K562 (cell line): ENCODE measurements at regions not wholly inside any gene's neighbourhood (a gene's known extent, or its start where the extent isn't known, plus 50 kb on each side); places are given as distances from the start of the nearest gene placed in this dataset.

ENCODE experiments used
- ATAC-seq: fragments of 200-7000 bp; cut with Tn5 transposase; 3 replicates; pipeline ENCODE4 v1.9.1; 2020; ENCODE audit warnings: moderate library complexity
- BruUV-seq: library from RNA; stranded (reverse); fragments of 400-500 nt; replicated peaks from 2 replicates; lab custom pipeline; 2021; lab: Mats Ljungman, UMichigan
- CTCF ChIA-PET: fragments of 300-600 bp; formaldehyde crosslinking; extraction: SDS; loops from one replicate; lab custom pipeline; 2021; ENCODE audit warnings: low intra/inter-chr PET ratio; lab: Yijun Ruan, JAX
- POLR2A ChIA-PET: fragments of 300-600, 350-650 bp; sonication (Branson Sonifier 250); formaldehyde crosslinking; extraction: SDS; loops from one replicate; lab custom pipeline; 2021; ENCODE audit warnings: antibody characterized with exemption, inconsistent platforms; lab: Yijun Ruan, JAX
- DNase-seq, 4 experiments: peaks; one replicate each; pipeline versions ENCODE4 v3.0.0 to v3.0.0-alpha.2; 2011 to 2018; ENCODE audit warnings: low spot score in 3 of 4, mixed read lengths in 3 of 4; ENCODE audit errors: extremely low read depth in 1 of 4
- FAIRE-seq: peaks from 2 replicates; lab custom pipeline; 2011; peaks lifted over from hg19 to GRCh38; lab: Jason Lieb, UNC
- H2AFZ ChIP-seq: 2 replicates; pipeline ENCODE4 v1.6.0; 2011; ENCODE audit warnings: low read depth, low read length, control low read depth, inconsistent platforms
- H3K27ac ChIP-seq: fragments of 200-600 bp; 3 replicates; pipeline ENCODE4 v1.8.0; 2011; ENCODE audit warnings: low read depth, mild to moderate bottlenecking, control low read depth, inconsistent platforms, low read length, moderate library complexity, mixed read lengths; ENCODE audit errors: extremely low read depth
- H3K27me3 ChIP-seq, 2 experiments: fragments of 300-600 bp in 1 of 2; 2 replicates in 1 of 2; 3 replicates in 1 of 2; pipeline versions ENCODE4 v1.6.0 to v1.8.0; 2011; ENCODE audit warnings: inconsistent platforms in 2 of 2, low read length in 2 of 2, mild to moderate bottlenecking in 1 of 2, mixed read lengths in 1 of 2, moderate library complexity in 1 of 2; ENCODE audit not compliant: control insufficient read depth in 2 of 2, insufficient read depth in 2 of 2
- H3K36me3 ChIP-seq: fragments of 300-600 bp; 3 replicates; pipeline ENCODE4 v1.8.0; 2011; ENCODE audit warnings: mild to moderate bottlenecking, low read length, inconsistent platforms; ENCODE audit not compliant: control insufficient read depth, insufficient read depth
- H3K4me1 ChIP-seq, 2 experiments: fragments of 200-600 bp in 1 of 2; replicated peaks in 1 of 2; 2 replicates in 1 of 2; 3 replicates in 1 of 2; pipeline versions ENCODE4 v1.5.1 to v1.8.0; 2011; ENCODE audit warnings: inconsistent platforms in 2 of 2, low read length in 2 of 2, mild to moderate bottlenecking in 1 of 2, mixed read lengths in 1 of 2, moderate library complexity in 1 of 2; ENCODE audit not compliant: control insufficient read depth in 2 of 2, insufficient read depth in 2 of 2
- H3K4me2 ChIP-seq: 2 replicates; pipeline ENCODE4 v1.6.1; 2011; ENCODE audit warnings: low read length, control low read depth, inconsistent platforms, mixed read lengths; ENCODE audit not compliant: insufficient read depth
- H3K4me3 ChIP-seq: fragments of 200-600 bp; sonication (generic), shearing (Covaris generic); 2 replicates; pipeline ENCODE4 v1.5.1; 2016; ENCODE audit warnings: control low read depth, inconsistent platforms
- H3K79me2 ChIP-seq: fragments of 200-600 bp; 3 replicates; pipeline ENCODE4 v1.8.0; 2011; ENCODE audit warnings: low read length, inconsistent platforms; ENCODE audit not compliant: control insufficient read depth, insufficient read depth
- H3K9ac ChIP-seq, 2 experiments: 2 replicates each; pipeline versions ENCODE4 v1.6.0 to v1.6.1; 2011; ENCODE audit warnings: low read depth in 2 of 2, low read length in 2 of 2, control low read depth in 1 of 2, inconsistent platforms in 1 of 2, mild to moderate bottlenecking in 1 of 2, mixed read lengths in 1 of 2; ENCODE audit not compliant: insufficient read depth in 1 of 2
- H3K9me1 ChIP-seq: one replicate; pipeline ENCODE4 v1.6.0; 2011; ENCODE audit warnings: inconsistent platforms, mild to moderate bottlenecking, low read length, moderate library complexity; ENCODE audit not compliant: control insufficient read depth, insufficient read depth
- H3K9me3 ChIP-seq: replicated peaks from 2 replicates; pipeline ENCODE4 v1.5.1; 2011; ENCODE audit warnings: low read depth, low read length, inconsistent platforms; ENCODE audit not compliant: control insufficient read depth, insufficient read depth
- H4K20me1 ChIP-seq: replicated peaks from 2 replicates; pipeline ENCODE4 v1.6.1; 2011; ENCODE audit warnings: low read length, inconsistent platforms, mixed read lengths; ENCODE audit not compliant: control insufficient read depth, insufficient read depth
- CEBPZ ChIP-seq: fragments of 150-350 bp; IDR thresholded peaks from 2 replicates; pipeline ENCODE4 v1.6.1; 2014; ENCODE audit warnings: low read depth, mild to moderate bottlenecking, low read length, borderline replicate concordance
- MTA3 ChIP-seq: fragments of 450-650 bp; formaldehyde crosslinking; IDR thresholded peaks from 2 replicates; pipeline ENCODE4 v1.6.1; 2017; ENCODE audit warnings: mild to moderate bottlenecking, borderline replicate concordance
- NCOA6 ChIP-seq: fragments of 450-650 bp; IDR thresholded peaks from 2 replicates; pipeline ENCODE4 v1.6.1; 2017; ENCODE audit warnings: mild to moderate bottlenecking
- NCOR1 ChIP-seq: fragments of 450-650 bp; IDR thresholded peaks from 2 replicates; pipeline ENCODE4 v1.6.1; 2016; ENCODE audit warnings: mild to moderate bottlenecking, moderate library complexity
- NR3C1 ChIP-seq: sonication (generic); formaldehyde crosslinking; IDR thresholded peaks from 2 replicates; pipeline ENCODE4 v1.8.1; 2022; ENCODE audit warnings: missing genetic modification reagents
- POLR2G ChIP-seq: fragments of 200-400 bp; formaldehyde crosslinking; IDR thresholded peaks from 2 replicates; pipeline ENCODE4 v1.6.1; 2017; ENCODE audit warnings: low read depth, mild to moderate bottlenecking, antibody characterized with exemption, low read length, moderate library complexity
- PPARD ChIP-seq: fragments of 250-450 bp; sonication (Bioruptor Pico); IDR thresholded peaks from 2 replicates; pipeline ENCODE4 v1.8.0; 2022; ENCODE audit warnings: inconsistent platforms, mild to moderate bottlenecking, moderate library complexity
- RBM15 ChIP-seq: fragments of 200-400 bp; formaldehyde crosslinking; IDR thresholded peaks from 2 replicates; pipeline ENCODE4 v1.6.1; 2018; ENCODE audit warnings: mild to moderate bottlenecking, low read length, moderate library complexity; ENCODE audit not compliant: insufficient read depth
- RNF2 ChIP-seq: sonication (generic); IDR thresholded peaks from 2 replicates; pipeline ENCODE4 v1.6.1; 2016
- SIN3A ChIP-seq, 2 experiments: fragments of 150-350 bp in 1 of 2; IDR thresholded peaks; 2 replicates each; pipeline ENCODE4 v1.6.1; 2011 to 2016; ENCODE audit warnings: borderline replicate concordance in 2 of 2, low read depth in 2 of 2, low read length in 2 of 2, mild to moderate bottlenecking in 2 of 2, moderate library complexity in 2 of 2; ENCODE audit not compliant: control insufficient read depth in 1 of 2
- U2AF1 ChIP-seq: fragments of 200-400 bp; formaldehyde crosslinking; optimal IDR thresholded peaks from 2 replicates; pipeline ENCODE3; 2017; ENCODE audit warnings: mild to moderate bottlenecking, low read depth, low read length, moderate library complexity
- ZNF121 ChIP-seq: sonication (generic); formaldehyde crosslinking; conservative IDR thresholded peaks from 2 replicates; pipeline ENCODE4 v1.8.0; 2022; ENCODE audit warnings: missing genetic modification reagents
- ZNF23 ChIP-seq: fragments of 250-450 bp; sonication (Bioruptor Pico); IDR thresholded peaks from 2 replicates; pipeline ENCODE4 v1.4.0; 2020; ENCODE audit warnings: mild to moderate bottlenecking
- WGBS: fragments of 100-300 bp; shearing (Covaris generic); methylation state at CpG from one replicate; pipeline ENCODE4 v1.1.6; 2016; ENCODE audit warnings: low coverage, mixed read lengths; ENCODE audit not compliant: insufficient coverage; ENCODE audit errors: missing lambda C conversion rate; 5-methylcytosine and 5-hydroxymethylcytosine counted together
- in situ Hi-C: fragments of 300-500 bp; cut with MboI; formaldehyde crosslinking; loops from 4 replicates; pipeline ENCODE4 v1.15.0; 2018; ENCODE audit warnings: inconsistent platforms, mixed read lengths
- intact Hi-C: fragments of 100-400 bp; cut with micrococcal nuclease; formaldehyde crosslinking; loops from 2 replicates; pipeline ENCODE4 v1.14.2; 2022
- TF ChIP-seq, protein P1 (sequence below): fragments of 450-650 bp; IDR thresholded peaks from 2 replicates; pipeline ENCODE4 v1.6.1; 2016; ENCODE audit warnings: mild to moderate bottlenecking
- TF ChIP-seq, protein P2 (sequence below): fragments of 450-650 bp; formaldehyde crosslinking; IDR thresholded peaks from 2 replicates; pipeline ENCODE4 v1.4.0; 2020; ENCODE audit warnings: mild to moderate bottlenecking, moderate library complexity

DNA sequence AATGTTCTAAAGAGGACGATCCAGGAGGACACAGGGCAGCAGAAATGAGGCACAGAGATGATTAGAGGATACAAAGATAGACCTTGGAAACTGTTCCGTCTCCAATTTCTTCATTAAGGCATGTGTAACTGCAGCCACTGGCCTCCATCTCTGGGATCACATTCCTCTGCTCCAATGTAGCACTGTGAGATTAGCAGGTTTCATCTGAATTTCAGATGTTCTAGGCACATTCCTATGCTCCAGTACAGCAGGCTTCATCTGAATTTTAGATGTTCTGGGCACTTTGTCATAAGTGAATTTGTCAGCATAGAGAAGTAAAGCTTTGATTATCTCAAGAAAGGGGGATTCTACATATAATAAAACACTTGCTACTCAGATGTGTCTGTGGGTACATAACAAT, 671.4 kb downstream of the MTRR start (continued):
- TF ChIP-seq ZNF121 (CRISPR knock-in tag) (no peak), ZNF23 (CRISPR knock-in tag) (no peak), RBM15 (no peak), NCOR1 (no peak), RNF2 (no peak)
- TF ChIP-seq, protein P1, sequence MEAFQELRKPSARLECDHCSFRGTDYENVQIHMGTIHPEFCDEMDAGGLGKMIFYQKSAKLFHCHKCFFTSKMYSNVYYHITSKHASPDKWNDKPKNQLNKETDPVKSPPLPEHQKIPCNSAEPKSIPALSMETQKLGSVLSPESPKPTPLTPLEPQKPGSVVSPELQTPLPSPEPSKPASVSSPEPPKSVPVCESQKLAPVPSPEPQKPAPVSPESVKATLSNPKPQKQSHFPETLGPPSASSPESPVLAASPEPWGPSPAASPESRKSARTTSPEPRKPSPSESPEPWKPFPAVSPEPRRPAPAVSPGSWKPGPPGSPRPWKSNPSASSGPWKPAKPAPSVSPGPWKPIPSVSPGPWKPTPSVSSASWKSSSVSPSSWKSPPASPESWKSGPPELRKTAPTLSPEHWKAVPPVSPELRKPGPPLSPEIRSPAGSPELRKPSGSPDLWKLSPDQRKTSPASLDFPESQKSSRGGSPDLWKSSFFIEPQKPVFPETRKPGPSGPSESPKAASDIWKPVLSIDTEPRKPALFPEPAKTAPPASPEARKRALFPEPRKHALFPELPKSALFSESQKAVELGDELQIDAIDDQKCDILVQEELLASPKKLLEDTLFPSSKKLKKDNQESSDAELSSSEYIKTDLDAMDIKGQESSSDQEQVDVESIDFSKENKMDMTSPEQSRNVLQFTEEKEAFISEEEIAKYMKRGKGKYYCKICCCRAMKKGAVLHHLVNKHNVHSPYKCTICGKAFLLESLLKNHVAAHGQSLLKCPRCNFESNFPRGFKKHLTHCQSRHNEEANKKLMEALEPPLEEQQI: no peak

- H3K4me2 ChIP-seq: no peak overlapping the region
- POLR2A ChIA-PET: no interaction called here
- CTCF ChIA-PET: no interaction called here
- H3K79me2 ChIP-seq: no peaks in the 10 kb centered on the region
- WGBS: 3% methylated on average over 4 of the region's 4 CpGs
- no peaks in the 10 kb centered on the region for H4K20me1 ChIP-seq
- no peak for FAIRE-seq
- H3K9me1 ChIP-seq: no peaks in the 10 kb centered on the region
- H3K9me3 ChIP-seq: no peaks in the 10 kb centered on the region
- no peak for DNase-seq
- no peaks in the 10 kb centered on the region for H3K4me1 ChIP-seq
- H2AFZ ChIP-seq: no peak overlapping the region
- TF ChIP-seq MTA3 (no peak), CEBPZ (no peak), POLR2G (no peak), SIN3A (IDR thresholded peaks at IDR 0.05; ENCODE audit: borderline replicate concordance in 2 of 2, control insufficient read depth in 1 of 2, low read depth in 2 of 2, low read length in 2 of 2) (no peak), U2AF1 (no peak), NR3C1 (no peak), NCOA6 (no peak), PPARD (CRISPR knock-in tag) (no peak)
- TF ChIP-seq, protein P2, sequence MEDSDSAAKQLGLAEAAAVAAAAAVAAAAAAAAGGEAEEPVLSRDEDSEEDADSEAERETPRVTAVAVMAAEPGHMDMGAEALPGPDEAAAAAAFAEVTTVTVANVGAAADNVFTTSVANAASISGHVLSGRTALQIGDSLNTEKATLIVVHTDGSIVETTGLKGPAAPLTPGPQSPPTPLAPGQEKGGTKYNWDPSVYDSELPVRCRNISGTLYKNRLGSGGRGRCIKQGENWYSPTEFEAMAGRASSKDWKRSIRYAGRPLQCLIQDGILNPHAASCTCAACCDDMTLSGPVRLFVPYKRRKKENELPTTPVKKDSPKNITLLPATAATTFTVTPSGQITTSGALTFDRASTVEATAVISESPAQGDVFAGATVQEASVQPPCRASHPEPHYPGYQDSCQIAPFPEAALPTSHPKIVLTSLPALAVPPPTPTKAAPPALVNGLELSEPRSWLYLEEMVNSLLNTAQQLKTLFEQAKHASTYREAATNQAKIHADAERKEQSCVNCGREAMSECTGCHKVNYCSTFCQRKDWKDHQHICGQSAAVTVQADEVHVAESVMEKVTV (CRISPR knock-in tag): no peak
- H3K9ac ChIP-seq: no peak overlapping the region
- no peaks in the 10 kb centered on the region for H3K27me3 ChIP-seq
- no peaks in the 10 kb centered on the region for H3K36me3 ChIP-seq
- intact Hi-C loops: no loop called here
- ATAC-seq: no peak
- H3K4me3 ChIP-seq: no peak overlapping the region
- in situ Hi-C loops: no loop called here
- BruUV-seq: no TSS peak
- no peak overlapping the region for H3K27ac ChIP-seq
Measured at GRCh38 chr5:8550921-8551320, 682.0 kb downstream of the MTRR start.
